Colonic mucosa (tissue), 4 donors: ENCODE measurements at regions not wholly inside any gene's neighbourhood (a gene's known extent, or its start where the extent isn't known, plus 50 kb on each side); places are given as distances from the start of the nearest gene placed in this dataset.
A peak's percentile ranks its signal among the peaks of the same experiment; 100 is the strongest.

Experiments used
- DNase-seq: peaks from one replicate; pipeline ENCODE4 v3.0.0-alpha.2; 2020
- H3K27ac ChIP-seq: fragments of 200-600 bp; one replicate; pipeline ENCODE4 v1.8.0; 2021
- H3K27me3 ChIP-seq: fragments of 200-600 bp; one replicate; pipeline ENCODE4 v1.8.0; 2021
- H3K36me3 ChIP-seq: fragments of 200-600 bp; one replicate; pipeline ENCODE4 v1.8.0; 2021
- H3K4me1 ChIP-seq: fragments of 200-600 bp; one replicate; pipeline ENCODE4 v1.8.0; 2021; ENCODE audit warnings: mild to moderate bottlenecking
- H3K4me3 ChIP-seq: fragments of 200-600 bp; one replicate; pipeline ENCODE4 v1.8.0; 2021
- H3K9ac ChIP-seq, 2 donors: one replicate each; pipeline ENCODE4 v1.7.0; 2013; ENCODE audit warnings: control low read depth in 2 of 2, low read depth in 2 of 2, low read length in 2 of 2
- H3K9me3 ChIP-seq: fragments of 200-600 bp; one replicate; pipeline ENCODE4 v1.8.0; 2021
- intact Hi-C: fragments of 100-400 bp; cut with DNase I; formaldehyde crosslinking; loops from one replicate; pipeline ENCODE4 v1.14.1; 2022
- TF ChIP-seq, protein P1 (sequence below): fragments of 200-600 bp; IDR thresholded peaks from one replicate; pipeline ENCODE4 v1.8.0; 2022; ENCODE audit warnings: antibody characterized with exemption, mild to moderate bottlenecking
- donor health status: healthy.
- donor health status: DM: no; HTN: no; CAD: no.
- donor health status: DM: no; HTN: no; CAD: no.

DNA sequence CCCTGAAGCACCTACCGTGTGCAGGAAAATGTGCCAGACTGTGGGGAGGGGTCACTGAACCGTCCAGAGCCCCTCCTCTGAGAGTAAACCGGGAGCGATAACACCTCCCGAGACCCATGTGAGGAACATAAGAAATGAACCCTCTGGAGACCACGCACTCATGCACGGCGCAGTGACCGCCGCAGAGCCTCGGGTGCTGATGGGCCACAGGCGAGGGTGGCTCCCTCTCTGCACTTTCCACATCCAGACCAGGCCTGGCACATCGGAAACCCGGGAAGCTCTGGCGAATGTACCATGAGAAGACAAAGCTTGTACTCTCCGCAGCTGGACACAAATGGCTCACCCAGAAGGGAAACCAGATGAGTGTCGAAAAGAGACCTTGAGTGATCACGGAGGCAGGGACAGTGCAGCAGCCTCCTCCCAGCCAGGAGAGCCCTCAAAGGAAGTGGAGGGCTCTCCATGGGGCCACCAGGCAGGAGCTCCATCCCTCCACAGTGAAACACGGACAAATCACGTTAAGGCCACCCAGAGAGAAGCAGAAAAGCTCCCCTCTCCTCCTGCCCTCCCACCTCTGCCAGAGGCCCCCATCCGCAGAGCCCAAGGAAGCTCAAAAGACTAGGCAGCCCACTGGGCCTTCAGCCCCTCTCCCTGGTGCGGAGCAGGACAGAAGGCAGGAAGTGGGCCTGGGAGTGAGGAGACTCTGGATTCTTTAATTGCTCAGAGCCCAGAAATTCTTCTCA, 178.1 kb upstream of the PPP2R2D start:
- H3K9me3 ChIP-seq, result no peaks in the 10 kb centered on the region
- H3K4me1 ChIP-seq, result no peaks in the 10 kb centered on the region
- TF ChIP-seq, protein P1, sequence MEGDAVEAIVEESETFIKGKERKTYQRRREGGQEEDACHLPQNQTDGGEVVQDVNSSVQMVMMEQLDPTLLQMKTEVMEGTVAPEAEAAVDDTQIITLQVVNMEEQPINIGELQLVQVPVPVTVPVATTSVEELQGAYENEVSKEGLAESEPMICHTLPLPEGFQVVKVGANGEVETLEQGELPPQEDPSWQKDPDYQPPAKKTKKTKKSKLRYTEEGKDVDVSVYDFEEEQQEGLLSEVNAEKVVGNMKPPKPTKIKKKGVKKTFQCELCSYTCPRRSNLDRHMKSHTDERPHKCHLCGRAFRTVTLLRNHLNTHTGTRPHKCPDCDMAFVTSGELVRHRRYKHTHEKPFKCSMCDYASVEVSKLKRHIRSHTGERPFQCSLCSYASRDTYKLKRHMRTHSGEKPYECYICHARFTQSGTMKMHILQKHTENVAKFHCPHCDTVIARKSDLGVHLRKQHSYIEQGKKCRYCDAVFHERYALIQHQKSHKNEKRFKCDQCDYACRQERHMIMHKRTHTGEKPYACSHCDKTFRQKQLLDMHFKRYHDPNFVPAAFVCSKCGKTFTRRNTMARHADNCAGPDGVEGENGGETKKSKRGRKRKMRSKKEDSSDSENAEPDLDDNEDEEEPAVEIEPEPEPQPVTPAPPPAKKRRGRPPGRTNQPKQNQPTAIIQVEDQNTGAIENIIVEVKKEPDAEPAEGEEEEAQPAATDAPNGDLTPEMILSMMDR, result no peak
- no peak overlapping the region for H3K9ac ChIP-seq
- H3K27ac ChIP-seq, result no peak overlapping the region
- H3K27me3 ChIP-seq, result no peaks in the 10 kb centered on the region
- H3K4me3 ChIP-seq, result no peak overlapping the region
- DNase-seq, result peak; percentile 3
- H3K36me3 ChIP-seq, result no peaks in the 10 kb centered on the region
- intact Hi-C loops, result no loop called here

DNA sequence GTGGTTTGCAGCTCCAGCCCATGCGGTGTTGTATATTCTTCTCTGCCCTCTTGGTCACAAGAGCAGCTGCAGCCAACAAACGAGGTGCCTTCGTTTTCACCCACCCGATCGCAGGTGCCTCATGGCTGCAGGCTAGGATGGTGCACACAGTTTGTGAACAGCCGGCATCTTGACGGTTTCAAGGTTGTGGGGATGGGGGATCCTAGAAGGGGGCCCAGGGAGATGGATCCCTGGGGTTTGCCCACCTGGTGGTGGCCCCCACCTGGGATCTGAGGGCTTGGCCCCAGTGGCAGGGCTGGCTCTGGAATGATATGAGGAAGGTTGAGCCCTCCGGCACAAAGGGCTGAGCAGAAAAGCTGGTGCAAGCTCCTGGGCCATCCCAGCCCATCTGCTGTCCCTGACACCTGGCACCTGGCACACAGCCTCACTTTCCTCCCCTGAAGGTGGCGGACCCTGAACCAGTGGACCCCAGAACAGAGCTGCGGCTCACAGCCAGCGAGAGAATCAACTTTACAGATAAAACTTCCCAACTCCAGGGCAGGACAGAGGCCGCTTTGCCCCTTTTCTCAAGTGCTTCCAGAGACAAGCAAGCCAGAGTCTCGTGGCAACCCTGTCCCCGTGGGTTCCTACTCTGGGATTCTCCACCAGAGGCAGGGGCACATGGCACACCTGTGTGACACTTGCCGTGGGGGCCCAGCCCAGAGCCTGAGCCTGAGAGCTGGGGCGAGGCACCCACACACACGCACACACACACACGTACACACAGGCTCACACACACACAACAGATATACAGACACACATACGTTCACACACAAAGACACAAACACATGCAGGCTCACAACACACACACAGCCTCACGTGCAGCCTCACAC, 177.3 kb upstream of the PPP2R2D start:
- H3K27me3 ChIP-seq, result no peaks in the 10 kb centered on the region
- peak; percentile 13 for DNase-seq
- H3K4me3 ChIP-seq, result no peak overlapping the region
- H3K9ac ChIP-seq, result no peak overlapping the region
- no peaks in the 10 kb centered on the region for H3K9me3 ChIP-seq
- H3K4me1 ChIP-seq, result no peaks in the 10 kb centered on the region
- TF ChIP-seq, protein P1, result no peak
- H3K36me3 ChIP-seq, result no peaks in the 10 kb centered on the region
- intact Hi-C loops, result no loop called here
- no peak overlapping the region for H3K27ac ChIP-seq

DNA sequence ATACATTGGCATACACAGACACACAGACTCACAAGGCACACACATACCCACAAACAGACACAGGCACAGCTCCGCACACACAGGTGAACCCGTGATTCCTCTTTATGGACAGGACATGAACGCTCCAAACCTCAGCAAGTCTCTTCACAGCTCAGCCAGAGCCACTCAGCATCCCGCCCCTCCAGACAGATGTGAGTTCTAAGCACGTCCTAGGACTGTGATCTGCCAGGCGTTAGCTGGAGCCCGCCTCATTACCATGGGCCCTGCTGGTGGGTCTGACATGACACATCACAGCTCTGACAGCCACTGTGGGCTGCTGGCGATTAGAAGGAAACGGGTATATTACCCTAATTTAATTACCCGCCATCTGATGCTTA, 176.7 kb upstream of the PPP2R2D start:
- H3K36me3 ChIP-seq, result no peaks in the 10 kb centered on the region
- H3K27me3 ChIP-seq, result no peaks in the 10 kb centered on the region
- TF ChIP-seq, protein P1, result no peak
- intact Hi-C loops, result no loop called here
- no peak overlapping the region for H3K27ac ChIP-seq
- no peak overlapping the region for H3K4me3 ChIP-seq
- no peak overlapping the region for H3K9ac ChIP-seq
- no peaks in the 10 kb centered on the region for H3K4me1 ChIP-seq
- H3K9me3 ChIP-seq, result no peaks in the 10 kb centered on the region
- no peak for DNase-seq

DNA sequence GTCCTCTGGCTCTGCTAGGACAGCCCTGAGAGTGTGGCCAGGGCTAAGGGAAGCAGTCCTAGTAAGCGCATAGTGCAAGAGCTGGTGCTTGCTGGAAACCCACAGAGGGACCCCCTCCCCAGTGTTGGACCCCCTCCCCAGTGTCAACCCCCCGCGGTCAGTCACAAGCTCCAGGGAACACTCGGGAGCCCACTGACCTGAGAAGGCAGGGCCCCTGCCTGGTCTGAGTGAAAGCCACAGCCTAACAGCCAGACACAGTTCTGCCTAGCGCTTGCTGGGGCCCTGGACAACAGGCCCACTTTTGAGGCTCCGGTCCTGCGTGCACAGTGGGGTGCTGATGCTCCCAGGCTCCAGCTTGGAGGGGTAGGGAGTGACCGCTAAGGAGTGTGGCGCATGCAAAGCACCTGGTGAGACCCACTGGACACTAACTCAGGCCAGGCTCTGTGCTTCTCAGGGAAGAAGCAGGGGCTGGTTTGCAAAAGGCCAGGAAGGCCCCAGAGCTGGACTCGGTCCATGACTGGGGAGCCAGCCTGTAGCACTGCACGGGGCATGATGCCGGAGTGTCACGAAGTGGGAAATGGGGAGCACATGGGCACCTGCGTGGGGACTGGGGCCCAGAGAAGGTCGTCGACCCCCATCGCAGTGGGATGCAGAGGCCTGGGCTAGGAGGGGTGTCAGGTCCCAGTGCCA, 175.8 kb upstream of the PPP2R2D start:
- H3K4me1 ChIP-seq, result no peaks in the 10 kb centered on the region
- no peaks in the 10 kb centered on the region for H3K36me3 ChIP-seq
- TF ChIP-seq, protein P1, result no peak
- H3K27me3 ChIP-seq, result no peaks in the 10 kb centered on the region
- H3K9me3 ChIP-seq, result no peaks in the 10 kb centered on the region
- H3K27ac ChIP-seq, result no peak overlapping the region
- intact Hi-C loops, result no loop called here
- H3K4me3 ChIP-seq, result no peak overlapping the region
- no peak overlapping the region for H3K9ac ChIP-seq
- peak; percentile 10 for DNase-seq

DNA sequence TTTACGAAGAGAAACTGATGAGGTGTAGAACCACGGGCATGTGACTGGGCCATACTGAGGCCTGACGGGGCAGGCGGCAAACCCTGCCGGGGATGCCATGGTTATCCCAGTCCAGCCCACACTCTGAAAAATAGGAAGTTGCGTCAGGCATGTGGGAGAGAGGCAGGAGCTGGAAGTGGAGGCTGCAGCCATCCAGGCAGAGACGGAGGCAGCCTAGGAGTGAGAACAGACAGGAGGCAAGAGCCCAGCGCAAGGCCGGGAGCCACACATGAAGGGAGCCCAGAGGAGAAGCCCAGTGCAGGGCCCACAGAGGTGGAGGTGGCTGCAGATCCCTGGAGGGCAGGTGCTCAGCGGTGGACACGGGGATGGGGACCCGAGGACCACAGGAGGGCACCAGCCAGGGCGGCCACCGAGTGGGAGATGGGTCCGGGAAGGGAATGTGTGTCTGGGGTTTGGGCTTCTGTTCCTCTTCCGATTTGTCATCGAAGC, 175.2 kb upstream of the PPP2R2D start:
- no peak overlapping the region for H3K4me3 ChIP-seq
- no peaks in the 10 kb centered on the region for H3K36me3 ChIP-seq
- TF ChIP-seq, protein P1, result no peak
- no peak overlapping the region for H3K27ac ChIP-seq
- intact Hi-C loops, result no loop called here
- H3K9me3 ChIP-seq, result no peaks in the 10 kb centered on the region
- no peaks in the 10 kb centered on the region for H3K27me3 ChIP-seq
- H3K4me1 ChIP-seq, result no peaks in the 10 kb centered on the region
- peak; percentile 11 for DNase-seq
- H3K9ac ChIP-seq, result no peak overlapping the region
